Activated gamma-delta T cell (primary cell): ENCODE measurements at regions not wholly inside any gene's neighbourhood (a gene's known extent, or its start where the extent isn't known, plus 50 kb on each side); places are given as distances from the start of the nearest gene placed in this dataset.

ENCODE experiments used
- DNase-seq: peaks from one replicate; lab custom pipeline; 2025; lab: John Stamatoyannopoulos, UW

- no peak for DNase-seq
Measured at GRCh38 chr20:7505835-7506221, 434.4 kb downstream of the HAO1 start.

- DNase-seq = no peak
Measured at GRCh38 chr20:7516621-7517111, 423.6 kb downstream of the HAO1 start.

GRCh38 chr20:7520361-7520760, 419.9 kb downstream of the HAO1 start:
- no peak for DNase-seq

- DNase-seq = no peak
Measured at GRCh38 chr20:7523288-7523687, 417.0 kb downstream of the HAO1 start.

- DNase-seq = no peak
Measured at GRCh38 chr20:7540018-7540417, 400.2 kb downstream of the HAO1 start.

DNA sequence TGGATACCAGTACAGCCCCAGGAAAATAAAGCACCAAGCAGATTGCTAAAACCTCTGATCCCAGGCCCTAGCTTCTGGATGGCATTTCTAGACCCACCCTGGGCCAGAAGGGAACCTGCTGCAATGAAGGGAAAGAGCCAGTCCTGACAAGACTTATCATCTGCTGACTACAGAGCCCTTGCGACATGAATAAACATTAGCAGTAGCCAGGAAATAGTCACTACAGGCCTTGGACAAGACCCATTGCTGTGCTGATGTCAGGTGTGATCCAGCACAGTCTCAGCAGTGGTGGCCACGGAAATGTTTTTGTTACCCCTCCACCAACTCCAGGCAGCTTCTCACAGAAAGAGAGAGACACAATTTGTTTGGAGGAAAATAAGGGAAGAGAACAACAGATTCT, 399.3 kb downstream of the HAO1 start:
- no peak for DNase-seq

DNA sequence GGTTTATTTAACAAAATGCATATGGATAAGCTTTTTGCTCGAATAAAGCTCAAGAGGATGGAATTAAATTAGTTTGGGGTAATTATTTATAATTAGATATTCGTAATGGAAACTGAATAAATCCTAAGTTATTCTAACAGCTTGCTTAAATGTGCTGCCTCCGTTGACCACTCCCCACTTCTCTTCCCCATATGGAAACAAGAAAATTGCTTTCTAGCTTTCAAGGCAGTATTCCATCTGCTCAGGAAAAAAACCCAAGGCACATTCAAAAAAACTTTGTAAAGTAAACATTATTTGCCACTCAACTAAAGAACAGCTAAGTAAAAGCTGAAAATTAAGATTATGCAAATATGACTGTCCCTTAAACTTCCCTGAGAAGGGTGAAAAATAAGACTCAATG, 369.2 kb downstream of the HAO1 start:
- no peak for DNase-seq

GRCh38 chr20:7571521-7572055, 368.7 kb downstream of the HAO1 start:
- DNase-seq = no peak

- DNase-seq = no peak
Measured at GRCh38 chr20:7579888-7580287, 360.4 kb downstream of the HAO1 start.

DNA sequence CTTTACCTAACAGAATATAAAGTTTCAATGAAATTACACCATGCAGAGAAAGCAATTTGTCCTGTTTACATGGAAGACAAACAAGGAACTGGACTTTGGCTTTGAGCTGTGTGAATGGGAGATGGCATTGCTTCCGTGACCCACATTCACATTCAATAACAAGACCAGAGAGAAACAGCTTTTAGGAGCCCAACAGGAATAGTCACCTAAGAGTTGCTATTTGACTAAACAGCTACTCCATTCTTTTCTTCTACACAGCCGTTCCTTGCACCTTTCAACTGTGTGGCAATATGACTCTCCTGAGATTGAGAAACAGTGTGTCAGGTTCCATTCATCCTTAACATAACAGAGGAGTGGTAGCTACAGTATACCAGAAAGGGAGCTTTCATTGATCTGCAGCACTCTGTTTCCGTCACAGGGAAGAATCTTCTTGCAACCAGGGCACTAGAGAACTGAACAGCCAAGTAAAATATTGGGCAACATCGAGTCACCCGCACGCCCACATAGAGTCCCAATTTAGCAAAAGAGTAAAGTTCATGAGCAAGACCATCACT, 355.1 kb downstream of the HAO1 start:
- no peak for DNase-seq

GRCh38 chr20:7586481-7586880, 353.8 kb downstream of the HAO1 start:
- DNase-seq = no peak

- no peak for DNase-seq
Measured at GRCh38 chr20:7589164-7589563, 351.1 kb downstream of the HAO1 start.

GRCh38 chr20:7596541-7596940, 343.7 kb downstream of the HAO1 start:
- no peak for DNase-seq

GRCh38 chr20:7601431-7601830, 338.8 kb downstream of the HAO1 start:
- DNase-seq = no peak

DNA sequence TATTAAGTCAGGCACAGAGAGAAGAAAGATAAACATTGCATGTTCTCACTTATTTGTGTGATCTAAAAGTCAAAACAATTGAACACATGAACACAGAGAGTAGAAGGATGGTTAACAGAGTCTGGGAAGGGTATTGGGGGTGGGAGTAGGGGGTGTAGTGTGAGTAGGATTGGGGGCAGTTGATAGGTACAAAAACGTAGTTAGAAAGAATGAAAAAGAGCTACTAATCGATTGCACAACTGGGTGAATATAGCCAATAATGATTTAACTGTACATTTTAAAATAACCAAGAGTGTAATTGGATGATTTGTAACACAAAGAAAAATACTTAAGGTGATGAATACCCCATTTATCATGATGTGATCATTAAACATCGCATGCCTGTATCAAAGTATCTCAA, 333.3 kb downstream of the HAO1 start:
- DNase-seq = no peak

GRCh38 chr20:7608250-7608649, 332.0 kb downstream of the HAO1 start:
- no peak for DNase-seq

DNA sequence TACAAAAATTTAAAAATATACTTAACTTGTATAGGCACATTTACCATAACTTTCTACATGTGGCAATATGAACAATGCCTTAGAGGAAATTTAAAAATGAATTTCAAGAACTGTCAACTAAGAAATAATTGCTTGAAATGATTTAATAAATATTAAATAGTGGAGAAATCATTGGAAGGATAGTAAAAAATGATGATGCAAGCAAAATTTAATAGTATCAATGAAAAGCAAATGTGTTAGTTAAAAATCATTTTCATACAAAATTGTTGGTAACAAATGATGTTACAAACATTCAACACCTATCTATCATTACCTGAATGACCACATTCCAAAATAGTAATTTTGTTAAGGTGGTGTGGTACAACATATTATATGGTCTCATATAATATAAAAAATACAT, 331.0 kb downstream of the HAO1 start:
- DNase-seq = no peak

DNA sequence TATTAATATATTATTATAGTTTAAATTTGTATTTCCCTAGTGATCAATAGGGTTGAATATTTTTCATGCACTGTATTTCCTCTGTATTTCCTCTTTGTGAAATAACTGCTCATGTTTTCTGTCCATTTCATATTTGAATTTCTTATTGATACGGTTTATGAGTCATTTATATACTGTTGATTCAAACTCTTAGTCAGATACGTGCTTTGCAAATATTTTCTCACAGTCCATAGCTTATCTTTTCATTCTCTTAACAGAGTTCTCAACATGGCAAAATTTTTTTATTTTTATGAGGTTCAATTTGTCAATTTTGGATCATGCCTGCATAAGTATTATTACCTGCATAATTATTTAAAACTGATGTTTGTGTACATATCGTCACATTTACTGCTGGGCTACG, 329.6 kb downstream of the HAO1 start:
- DNase-seq = no peak

- no peak for DNase-seq
Measured at GRCh38 chr20:7617797-7618196, 322.5 kb downstream of the HAO1 start.

- no peak for DNase-seq
Measured at GRCh38 chr20:7622399-7622961, 317.8 kb downstream of the HAO1 start.

DNA sequence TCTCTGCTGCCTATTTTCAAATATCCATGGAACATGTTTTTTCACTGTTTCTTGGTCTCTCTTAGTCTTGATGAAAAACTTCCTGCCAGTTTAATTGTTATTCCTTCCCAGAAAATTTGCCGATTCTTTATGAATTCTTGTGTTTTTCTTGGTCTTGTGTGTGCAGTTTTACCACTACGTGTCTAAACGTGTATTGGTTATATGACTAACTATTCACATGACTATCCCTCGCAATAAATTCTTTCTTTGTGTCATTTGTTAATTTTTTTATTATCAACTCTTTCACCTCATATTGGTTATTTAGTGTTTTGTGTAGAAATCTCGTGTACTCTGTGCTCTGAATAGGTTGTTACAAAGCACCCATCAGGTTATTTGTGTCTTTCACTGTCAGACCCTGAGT, 315.4 kb downstream of the HAO1 start:
- no peak for DNase-seq

GRCh38 chr20:7627734-7628663, 312.3 kb downstream of the HAO1 start:
- DNase-seq = no peak

DNA sequence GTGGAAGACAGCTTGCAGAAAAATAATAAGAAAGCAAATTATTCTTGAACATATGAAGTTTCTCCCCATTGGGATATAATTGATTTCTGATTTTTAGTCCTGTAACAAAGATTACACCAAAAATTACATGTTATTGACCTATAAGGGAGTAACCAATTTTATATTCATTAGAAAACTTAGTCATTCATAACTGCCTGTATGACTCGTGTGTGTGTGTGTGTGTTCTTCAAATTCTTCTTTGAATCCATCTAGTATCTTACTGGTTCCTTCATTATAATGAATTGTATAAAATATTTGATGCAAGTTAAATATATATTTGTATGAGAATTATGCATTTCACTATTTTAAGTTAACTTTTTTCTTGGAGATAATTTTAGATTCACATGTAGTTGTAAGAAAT, 310.4 kb downstream of the HAO1 start:
- DNase-seq = no peak
